HCT116 (cell line): ENCODE measurements at regions not wholly inside any gene's neighbourhood (a gene's known extent, or its start where the extent isn't known, plus 50 kb on each side); places are given as distances from the start of the nearest gene placed in this dataset.

ENCODE experiments used
- ATAC-seq: fragments of 200-7000 bp; cut with Tn5 transposase; 2 replicates; pipeline ENCODE4 v1.9.1; 2020; ENCODE audit warnings: mild to moderate bottlenecking, moderate library complexity
- BruUV-seq: library from RNA; stranded (reverse); fragments of 400-500 nt; replicated peaks from 2 replicates; lab custom pipeline; 2021; lab: Mats Ljungman, UMichigan
- CTCF ChIA-PET: fragments of 300-600 bp; sonication (Branson Sonifier 250); formaldehyde crosslinking; loops from one replicate; lab custom pipeline; 2021; ENCODE audit warnings: antibody characterized with exemption; lab: Charles Lee
- POLR2A ChIA-PET: fragments of 300-600, 350-600 bp; sonication (Branson Sonifier 250); formaldehyde crosslinking; loops from one replicate; lab custom pipeline; 2021; ENCODE audit warnings: antibody characterized with exemption; lab: Charles Lee
- RAD21 ChIA-PET, 2 experiments: fragments of 300-600 bp; sonication (Branson Sonifier 250); formaldehyde crosslinking; loops; one replicate each; lab custom pipeline; 2023; ENCODE audit warnings: low total read pairs in 2 of 2; ENCODE audit not compliant: uncharacterized antibody in 2 of 2, unreplicated experiment in 2 of 2, low non-redundant PET in 1 of 2; lab: Charles Lee
- DNase-seq: peaks from one replicate; pipeline ENCODE4 v3.0.0-alpha.2; 2010; ENCODE audit warnings: low read depth, low spot score
- H2AFZ ChIP-seq: fragments of 200-600 bp; shearing (Covaris generic), sonication (generic); 2 replicates; pipeline ENCODE4 v1.6.1; 2017; ENCODE audit warnings: low read depth, mixed run types, mixed read lengths, antibody characterized with exemption, low read length; ENCODE audit not compliant: poor library complexity, severe bottlenecking
- H3K27ac ChIP-seq: 2 replicates; pipeline ENCODE4 v1.5.1; 2012; ENCODE audit warnings: low read depth, low read length
- H3K27me3 ChIP-seq: fragments of 200-600 bp; sonication (generic); 2 replicates; pipeline ENCODE4 v1.6.1; 2016; ENCODE audit warnings: mixed run types, low read length, mixed read lengths; ENCODE audit not compliant: insufficient read depth
- H3K36me3 ChIP-seq, 2 experiments: fragments of 200-500 bp in 1 of 2; fragments of 200-600 bp in 1 of 2; sonication (Bioruptor generic) in 1 of 2; sonication (generic) in 1 of 2; 2 replicates each; pipeline versions ENCODE4 v1.5.1 to v1.6.1; 2014 to 2016; ENCODE audit warnings: low read length in 2 of 2, inconsistent platforms in 1 of 2, mixed read lengths in 1 of 2, mixed run types in 1 of 2; ENCODE audit not compliant: insufficient read depth in 2 of 2, control insufficient read depth in 1 of 2
- H3K4me1 ChIP-seq, 2 experiments: fragments of 200-600 bp in 1 of 2; sonication (generic) in 1 of 2; 2 replicates each; pipeline versions ENCODE4 v1.5.1 to v1.6.1; 2012 to 2017; ENCODE audit warnings: low read length in 2 of 2, inconsistent platforms in 1 of 2, mild to moderate bottlenecking in 1 of 2, mixed read lengths in 1 of 2, mixed run types in 1 of 2, moderate library complexity in 1 of 2; ENCODE audit not compliant: insufficient read depth in 2 of 2, control insufficient read depth in 1 of 2
- H3K4me2 ChIP-seq: fragments of 200-600 bp; sonication (generic); 2 replicates; pipeline ENCODE4 v1.6.1; 2017; ENCODE audit warnings: mixed run types, low read length, mixed read lengths
- H3K4me3 ChIP-seq, 2 experiments: fragments of 200-600 bp in 1 of 2; sonication (generic) in 1 of 2; replicated peaks in 1 of 2; 2 replicates each; pipeline ENCODE4 v1.5.1; 2011 to 2016; ENCODE audit warnings: low read length in 2 of 2, control low read depth in 1 of 2, low read depth in 1 of 2, mild to moderate bottlenecking in 1 of 2, mixed read lengths in 1 of 2, mixed run types in 1 of 2
- H3K79me2 ChIP-seq: fragments of 200-600 bp; sonication (generic); 2 replicates; pipeline ENCODE4 v1.6.1; 2017; ENCODE audit warnings: mild to moderate bottlenecking, mixed run types, low read length, moderate library complexity, mixed read lengths; ENCODE audit not compliant: insufficient read depth
- H3K9ac ChIP-seq: fragments of 200-600 bp; sonication (generic); 2 replicates; pipeline ENCODE4 v1.6.1; 2016; ENCODE audit warnings: low read length, mixed read lengths
- H3K9me2 ChIP-seq: fragments of 200-600 bp; sonication (generic), shearing (Covaris generic); 2 replicates; pipeline ENCODE4 v1.6.1; 2017; ENCODE audit warnings: mixed run types, mild to moderate bottlenecking, moderate library complexity; ENCODE audit not compliant: insufficient read depth
- H3K9me3 ChIP-seq, 2 experiments: fragments of 200-500 bp in 1 of 2; fragments of 200-600 bp in 1 of 2; sonication (Bioruptor generic) in 1 of 2; sonication (generic) in 1 of 2; 2 replicates each; pipeline ENCODE4 v1.6.1; 2014 to 2017; ENCODE audit warnings: low read length in 2 of 2, mixed read lengths in 2 of 2, inconsistent platforms in 1 of 2, low read depth in 1 of 2, mild to moderate bottlenecking in 1 of 2, mixed run types in 1 of 2, moderate library complexity in 1 of 2; ENCODE audit not compliant: control insufficient read depth in 1 of 2, insufficient read depth in 1 of 2
- H4K20me1 ChIP-seq: fragments of 200-600 bp; sonication (generic), shearing (Covaris generic); 2 replicates; pipeline ENCODE4 v1.6.1; 2017; ENCODE audit warnings: mixed run types, mild to moderate bottlenecking, moderate library complexity; ENCODE audit not compliant: insufficient read depth
- CBX3 ChIP-seq: IDR thresholded peaks from 2 replicates; pipeline ENCODE4 v1.6.1; 2012; ENCODE audit warnings: low read depth
- CEBPB ChIP-seq: IDR thresholded peaks from 2 replicates; pipeline ENCODE4 v1.6.1; 2012; ENCODE audit warnings: low read depth
- EGR1 ChIP-seq: IDR thresholded peaks from 2 replicates; pipeline ENCODE4 v1.6.1; 2012; ENCODE audit warnings: low read depth
- ELF1 ChIP-seq: IDR thresholded peaks from 2 replicates; pipeline ENCODE4 v1.6.1; 2012; ENCODE audit warnings: low read depth, borderline replicate concordance
- EZH2 ChIP-seq: fragments of 200-600 bp; sonication (generic); IDR thresholded peaks from 2 replicates; pipeline ENCODE4 v1.6.1; 2017; ENCODE audit warnings: antibody characterized with exemption, mixed run types
- EZH2phosphoT487 ChIP-seq: fragments of 200-600 bp; IDR thresholded peaks from 2 replicates; pipeline ENCODE4 v1.6.1; 2018; ENCODE audit warnings: antibody characterized with exemption, borderline replicate concordance
- FOSL1 ChIP-seq: IDR thresholded peaks from 2 replicates; pipeline ENCODE4 v1.6.1; 2012; ENCODE audit warnings: low read depth
- JUND ChIP-seq: IDR thresholded peaks from 2 replicates; pipeline ENCODE4 v1.6.1; 2012
- POLR2A ChIP-seq: IDR thresholded peaks from 2 replicates; pipeline ENCODE4 v1.7.0; 2011; ENCODE audit warnings: borderline replicate concordance; ENCODE audit not compliant: insufficient read depth, insufficient read length; ENCODE audit errors: extremely low read depth
- RAD21 ChIP-seq: IDR thresholded peaks from 2 replicates; pipeline ENCODE4 v1.6.1; 2012; ENCODE audit warnings: low read depth, mild to moderate bottlenecking
- SP1 ChIP-seq: IDR thresholded peaks from 2 replicates; pipeline ENCODE4 v1.6.1; 2012; ENCODE audit warnings: low read depth
- SRF ChIP-seq: IDR thresholded peaks from 2 replicates; pipeline ENCODE4 v1.6.1; 2012; ENCODE audit warnings: low read depth
- TCF7L2 ChIP-seq: IDR thresholded peaks from 2 replicates; pipeline ENCODE4 v1.7.0; 2011; ENCODE audit warnings: borderline replicate concordance, inconsistent platforms; ENCODE audit not compliant: insufficient read depth, insufficient read length; ENCODE audit errors: extremely low read depth
- YY1 ChIP-seq: IDR thresholded peaks from 2 replicates; pipeline ENCODE4 v1.6.1; 2011; ENCODE audit warnings: low read length, low read depth, moderate library complexity, mild to moderate bottlenecking; ENCODE audit not compliant: insufficient replicate concordance; ENCODE audit errors: extremely low read depth
- ZFX ChIP-seq: fragments of 450-650 bp; IDR thresholded peaks from 2 replicates; pipeline ENCODE4 v1.6.1; 2017
- ZNF274 ChIP-seq: fragments of 200-500 bp; sonication (Bioruptor generic); IDR thresholded peaks from 2 replicates; pipeline ENCODE4 v1.6.1; 2014; ENCODE audit warnings: mild to moderate bottlenecking, low read depth, low read length, inconsistent platforms
- intact Hi-C: fragments of 100-400 bp; cut with micrococcal nuclease; formaldehyde crosslinking; loops from 2 replicates; pipeline ENCODE4 v1.10.0; 2022
- TF ChIP-seq, protein P1 (sequence below): IDR thresholded peaks from 2 replicates; pipeline ENCODE4 v1.6.1; 2012; ENCODE audit warnings: low read depth
- TF ChIP-seq, protein P2 (sequence below): IDR thresholded peaks from 2 replicates; pipeline ENCODE4 v1.6.1; 2012

DNA sequence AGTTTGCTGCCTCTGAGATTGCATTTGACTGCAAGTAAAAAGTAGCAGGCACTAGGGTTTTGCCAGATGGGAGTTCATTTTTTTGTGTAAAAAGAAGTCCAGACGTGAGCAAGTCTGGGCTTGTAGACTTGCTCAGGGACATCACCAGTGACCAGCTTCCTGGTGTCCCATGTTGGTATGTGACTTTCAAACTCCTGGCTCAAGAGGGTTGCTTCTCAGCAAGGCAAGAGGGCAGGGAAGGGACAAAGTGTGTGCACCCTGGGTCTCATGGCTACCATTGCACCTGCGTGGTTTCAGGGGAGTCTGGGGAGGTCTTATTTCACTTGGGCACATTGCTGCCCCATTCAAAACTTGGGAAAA lies 79.3 kb upstream of the ZNF716 start:
- Histone ChIP-seq H3K36me3 (no peaks in the 10 kb centered on the region), H3K9me2 (no peaks in the 10 kb centered on the region), H3K27me3 (no peaks in the 10 kb centered on the region), H2AFZ (no peak overlapping the region), H3K27ac (no peak overlapping the region), H3K9ac (no peak overlapping the region), H3K4me2 (no peak overlapping the region), H3K4me3 (no peak overlapping the region), H3K79me2 (no peaks in the 10 kb centered on the region), H3K9me3 (peaks cover 0 to 28% of the 10 kb centered on the region in 2 experiments; a peak in 2 of 4 replicates), H3K4me1 (no peaks in the 10 kb centered on the region), H4K20me1 (no peaks in the 10 kb centered on the region)
- no TSS peak for BruUV-seq
- intact Hi-C loops: no loop called here
- ATAC-seq: no peak
- POLR2A ChIA-PET: no interaction called here
- RAD21 ChIA-PET: no interaction called here
- no peak for DNase-seq
- CTCF ChIA-PET: no interaction called here
- TF ChIP-seq, protein P1, sequence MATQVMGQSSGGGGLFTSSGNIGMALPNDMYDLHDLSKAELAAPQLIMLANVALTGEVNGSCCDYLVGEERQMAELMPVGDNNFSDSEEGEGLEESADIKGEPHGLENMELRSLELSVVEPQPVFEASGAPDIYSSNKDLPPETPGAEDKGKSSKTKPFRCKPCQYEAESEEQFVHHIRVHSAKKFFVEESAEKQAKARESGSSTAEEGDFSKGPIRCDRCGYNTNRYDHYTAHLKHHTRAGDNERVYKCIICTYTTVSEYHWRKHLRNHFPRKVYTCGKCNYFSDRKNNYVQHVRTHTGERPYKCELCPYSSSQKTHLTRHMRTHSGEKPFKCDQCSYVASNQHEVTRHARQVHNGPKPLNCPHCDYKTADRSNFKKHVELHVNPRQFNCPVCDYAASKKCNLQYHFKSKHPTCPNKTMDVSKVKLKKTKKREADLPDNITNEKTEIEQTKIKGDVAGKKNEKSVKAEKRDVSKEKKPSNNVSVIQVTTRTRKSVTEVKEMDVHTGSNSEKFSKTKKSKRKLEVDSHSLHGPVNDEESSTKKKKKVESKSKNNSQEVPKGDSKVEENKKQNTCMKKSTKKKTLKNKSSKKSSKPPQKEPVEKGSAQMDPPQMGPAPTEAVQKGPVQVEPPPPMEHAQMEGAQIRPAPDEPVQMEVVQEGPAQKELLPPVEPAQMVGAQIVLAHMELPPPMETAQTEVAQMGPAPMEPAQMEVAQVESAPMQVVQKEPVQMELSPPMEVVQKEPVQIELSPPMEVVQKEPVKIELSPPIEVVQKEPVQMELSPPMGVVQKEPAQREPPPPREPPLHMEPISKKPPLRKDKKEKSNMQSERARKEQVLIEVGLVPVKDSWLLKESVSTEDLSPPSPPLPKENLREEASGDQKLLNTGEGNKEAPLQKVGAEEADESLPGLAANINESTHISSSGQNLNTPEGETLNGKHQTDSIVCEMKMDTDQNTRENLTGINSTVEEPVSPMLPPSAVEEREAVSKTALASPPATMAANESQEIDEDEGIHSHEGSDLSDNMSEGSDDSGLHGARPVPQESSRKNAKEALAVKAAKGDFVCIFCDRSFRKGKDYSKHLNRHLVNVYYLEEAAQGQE: no peak
- no peak for TF ChIP-seq FOSL1
- TF ChIP-seq JUND: no peak
- no peak for TF ChIP-seq ZNF274
- TF ChIP-seq TCF7L2: no peak
- no peak for TF ChIP-seq ELF1

DNA sequence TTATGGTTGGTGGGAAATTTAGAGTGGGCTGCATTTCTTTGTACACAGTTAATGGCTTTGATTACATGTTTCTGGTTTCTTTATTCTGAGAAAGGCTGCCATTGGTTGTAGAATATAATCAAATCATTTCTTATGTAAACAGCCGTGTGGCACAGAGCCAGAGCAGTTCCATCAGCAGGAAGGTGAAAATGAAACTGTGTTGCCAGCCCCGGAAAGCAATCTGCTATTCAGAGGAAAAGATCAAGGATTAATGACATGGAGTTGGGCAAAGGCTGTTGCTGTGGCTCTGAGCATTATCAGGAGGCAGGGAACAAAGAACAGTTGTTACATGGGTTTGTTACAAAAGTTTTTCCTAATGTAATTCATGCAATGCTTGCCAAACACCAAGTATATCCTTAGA lies 74.2 kb upstream of the ZNF716 start:
- Histone ChIP-seq H3K36me3 (no peaks in the 10 kb centered on the region), H3K27ac (no peak overlapping the region), H3K4me1 (no peaks in the 10 kb centered on the region), H3K9me3 (peaks cover 0 to 21% of the 10 kb centered on the region in 2 experiments; a peak in 2 of 4 replicates)
- POLR2A ChIA-PET: no interaction called here
- no TSS peak for BruUV-seq
- CTCF ChIA-PET: no interaction called here
- TF ChIP-seq EZH2phosphoT487: no peak
- no peak for TF ChIP-seq JUND
- TF ChIP-seq RAD21: no peak
- TF ChIP-seq EGR1: no peak
- TF ChIP-seq YY1: no peak
- no peak for TF ChIP-seq FOSL1
- no peak for TF ChIP-seq ZFX
- no peak for TF ChIP-seq CEBPB
- TF ChIP-seq, protein P2, sequence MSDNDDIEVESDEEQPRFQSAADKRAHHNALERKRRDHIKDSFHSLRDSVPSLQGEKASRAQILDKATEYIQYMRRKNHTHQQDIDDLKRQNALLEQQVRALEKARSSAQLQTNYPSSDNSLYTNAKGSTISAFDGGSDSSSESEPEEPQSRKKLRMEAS: no peak
- no peak for TF ChIP-seq CBX3
- TF ChIP-seq SRF: no peak
- no peak for TF ChIP-seq SP1
- TF ChIP-seq EZH2: no peak
- no peak for TF ChIP-seq ELF1
- TF ChIP-seq POLR2A: no peak
- TF ChIP-seq, all 23 proteins: peak for 0
- DNase-seq: no peak
- Histone ChIP-seq H2AFZ (no peak overlapping the region), H3K9me2 (no peaks in the 10 kb centered on the region), H3K27me3 (no peaks in the 10 kb centered on the region), H3K79me2 (no peaks in the 10 kb centered on the region), H3K4me2 (no peak overlapping the region), H3K9ac (no peak overlapping the region), H3K4me3 (no peak overlapping the region), H4K20me1 (no peaks in the 10 kb centered on the region)
- RAD21 ChIA-PET: no interaction called here
- intact Hi-C loops: no loop called here
- no peak for ATAC-seq
